WTC11 (cell line): ENCODE measurements at regions not wholly inside any gene's neighbourhood (a gene's known extent, or its start where the extent isn't known, plus 50 kb on each side); places are given as distances from the start of the nearest gene placed in this dataset.

Source experiments
- ATAC-seq: fragments of 200-7000 bp; cut with Tn5 transposase; 2 replicates; pipeline ENCODE4 v1.10.0; 2021; ENCODE audit warnings: mild to moderate bottlenecking, moderate library complexity
- CTCF ChIA-PET: fragments of 300-600 bp; sonication (Branson Sonifier 250); formaldehyde crosslinking; loops from one replicate; lab custom pipeline; 2021; ENCODE audit warnings: antibody characterized with exemption; lab: Charles Lee
- POLR2A ChIA-PET: fragments of 350-600 bp; sonication (Branson Sonifier 250); formaldehyde crosslinking; loops from one replicate; lab custom pipeline; 2021; ENCODE audit warnings: antibody characterized with exemption; lab: Charles Lee
- DNase-seq: peaks from one replicate; pipeline ENCODE4 v3.0.0; 2021; ENCODE audit warnings: low spot score
- H3K27ac Mint-ChIP-seq: 2 replicates; pipeline ENCODE4 v1.8.0; 2021; ENCODE audit warnings: mixed read lengths
- H3K27me3 Mint-ChIP-seq: 2 replicates; pipeline ENCODE4 v1.8.0; 2021; ENCODE audit warnings: low read depth, mild to moderate bottlenecking, moderate library complexity, mixed read lengths
- H3K36me3 Mint-ChIP-seq: 2 replicates; pipeline ENCODE4 v1.8.0; 2021; ENCODE audit warnings: mixed read lengths
- H3K4me1 Mint-ChIP-seq: 2 replicates; pipeline ENCODE4 v1.8.0; 2022; ENCODE audit warnings: mixed read lengths
- H3K4me3 Mint-ChIP-seq: 2 replicates; pipeline ENCODE4 v1.8.0; 2021; ENCODE audit warnings: mild to moderate bottlenecking, moderate library complexity, mixed read lengths
- H3K9me3 Mint-ChIP-seq: 2 replicates; pipeline ENCODE4 v1.8.0; 2021; ENCODE audit warnings: mixed read lengths
- ATF1 ChIP-seq: sonication (generic); formaldehyde crosslinking; IDR thresholded peaks from 2 replicates; pipeline ENCODE4 v1.8.1; 2023; ENCODE audit warnings: mild to moderate bottlenecking, moderate library complexity, missing genetic modification reagents
- FOXP1 ChIP-seq: sonication (generic); formaldehyde crosslinking; IDR thresholded peaks from 2 replicates; pipeline ENCODE4 v1.8.0; 2022; ENCODE audit warnings: missing genetic modification reagents, mild to moderate bottlenecking, moderate library complexity, borderline replicate concordance
- GTF2I ChIP-seq: fragments of 250-450 bp; sonication (Bioruptor Pico); conservative IDR thresholded peaks from 2 replicates; pipeline ENCODE4 v1.4.0; 2021; ENCODE audit warnings: mild to moderate bottlenecking
- JUN ChIP-seq: sonication (generic); formaldehyde crosslinking; IDR thresholded peaks from 2 replicates; pipeline ENCODE4 v1.8.0; 2023; ENCODE audit warnings: mild to moderate bottlenecking, missing genetic modification reagents
- KAT7 ChIP-seq: sonication (generic); formaldehyde crosslinking; IDR thresholded peaks from 2 replicates; pipeline ENCODE4 v1.8.1; 2023; ENCODE audit warnings: missing genetic modification reagents, mild to moderate bottlenecking, borderline replicate concordance
- MXD4 ChIP-seq: fragments of 250-450 bp; sonication (Bioruptor Pico); IDR thresholded peaks from 2 replicates; pipeline ENCODE4 v1.8.0; 2021; ENCODE audit warnings: mild to moderate bottlenecking, moderate library complexity, borderline replicate concordance
- NFYB ChIP-seq: sonication (generic); formaldehyde crosslinking; conservative IDR thresholded peaks from 2 replicates; pipeline ENCODE4 v1.8.0; 2022; ENCODE audit warnings: low read depth, missing genetic modification reagents
- NR3C1 ChIP-seq: sonication (generic); formaldehyde crosslinking; conservative IDR thresholded peaks from 2 replicates; pipeline ENCODE4 v1.8.1; 2023; ENCODE audit warnings: low read depth, mild to moderate bottlenecking, missing genetic modification reagents
- PRRX2 ChIP-seq: fragments of 250-450 bp; sonication (Bioruptor Pico); IDR thresholded peaks from 2 replicates; pipeline ENCODE4 v1.8.0; 2021; ENCODE audit warnings: mild to moderate bottlenecking
- RORB ChIP-seq: fragments of 250-450 bp; sonication (Bioruptor Pico); IDR thresholded peaks from 2 replicates; pipeline ENCODE4 v1.9.0; 2021; ENCODE audit warnings: mild to moderate bottlenecking
- SP1 ChIP-seq: sonication (generic); formaldehyde crosslinking; conservative IDR thresholded peaks from 2 replicates; pipeline ENCODE4 v1.8.1; 2022; ENCODE audit warnings: missing genetic modification reagents
- TF ChIP-seq, protein P1 (sequence below): sonication (generic); formaldehyde crosslinking; IDR thresholded peaks from 2 replicates; pipeline ENCODE4 v1.8.0; 2022; ENCODE audit warnings: missing genetic modification reagents
- TF ChIP-seq, protein P2 (sequence below): sonication (generic); formaldehyde crosslinking; IDR thresholded peaks from 2 replicates; pipeline ENCODE4 v1.8.1; 2023; ENCODE audit warnings: mild to moderate bottlenecking, missing genetic modification reagents, borderline replicate concordance
- TF ChIP-seq, protein P3 (sequence below): fragments of 250-450 bp; sonication (Bioruptor Pico); IDR thresholded peaks from 2 replicates; pipeline ENCODE4 v2.1.2; 2022; ENCODE audit warnings: mild to moderate bottlenecking, moderate library complexity
- TF ChIP-seq, protein P4 (sequence below): sonication (generic); formaldehyde crosslinking; conservative IDR thresholded peaks from 2 replicates; pipeline ENCODE4 v1.8.1; 2023; ENCODE audit warnings: mild to moderate bottlenecking, low read depth, missing genetic modification reagents, moderate library complexity
- TF ChIP-seq, protein P5 (sequence below): sonication (generic); formaldehyde crosslinking; IDR thresholded peaks from 2 replicates; pipeline ENCODE4 v1.8.0; 2022; ENCODE audit warnings: mild to moderate bottlenecking, missing genetic modification reagents
- TF ChIP-seq, protein P6 (sequence below): sonication (generic); formaldehyde crosslinking; IDR thresholded peaks from 2 replicates; pipeline ENCODE4 v1.8.1; 2023; ENCODE audit warnings: mild to moderate bottlenecking, missing genetic modification reagents
- TF ChIP-seq, protein P7 (sequence below): sonication (generic); formaldehyde crosslinking; IDR thresholded peaks from 2 replicates; pipeline ENCODE4 v1.8.1; 2023; ENCODE audit warnings: mild to moderate bottlenecking, missing genetic modification reagents, moderate library complexity

DNA sequence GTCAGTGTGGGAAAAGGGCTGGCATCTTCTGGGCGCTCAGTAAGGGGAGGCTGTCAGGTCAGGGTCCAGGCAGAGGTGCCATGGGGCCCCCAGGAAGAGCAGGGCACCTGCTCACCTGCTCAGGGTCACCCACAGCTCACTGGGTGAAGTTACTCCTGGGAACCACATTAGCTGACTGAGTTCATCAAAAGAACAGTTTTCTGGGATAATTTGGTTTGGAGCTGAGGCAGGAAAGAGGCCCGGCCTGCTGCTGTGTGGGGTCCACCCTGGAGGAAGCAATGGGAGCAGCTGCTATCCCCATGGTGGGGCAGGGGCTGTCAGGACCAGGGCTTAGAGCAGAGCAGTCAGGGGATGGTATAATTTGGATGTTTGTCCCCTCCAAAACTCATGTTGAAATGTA is 97.2 kb upstream of the GPC1 start:
- no peak for DNase-seq

DNA sequence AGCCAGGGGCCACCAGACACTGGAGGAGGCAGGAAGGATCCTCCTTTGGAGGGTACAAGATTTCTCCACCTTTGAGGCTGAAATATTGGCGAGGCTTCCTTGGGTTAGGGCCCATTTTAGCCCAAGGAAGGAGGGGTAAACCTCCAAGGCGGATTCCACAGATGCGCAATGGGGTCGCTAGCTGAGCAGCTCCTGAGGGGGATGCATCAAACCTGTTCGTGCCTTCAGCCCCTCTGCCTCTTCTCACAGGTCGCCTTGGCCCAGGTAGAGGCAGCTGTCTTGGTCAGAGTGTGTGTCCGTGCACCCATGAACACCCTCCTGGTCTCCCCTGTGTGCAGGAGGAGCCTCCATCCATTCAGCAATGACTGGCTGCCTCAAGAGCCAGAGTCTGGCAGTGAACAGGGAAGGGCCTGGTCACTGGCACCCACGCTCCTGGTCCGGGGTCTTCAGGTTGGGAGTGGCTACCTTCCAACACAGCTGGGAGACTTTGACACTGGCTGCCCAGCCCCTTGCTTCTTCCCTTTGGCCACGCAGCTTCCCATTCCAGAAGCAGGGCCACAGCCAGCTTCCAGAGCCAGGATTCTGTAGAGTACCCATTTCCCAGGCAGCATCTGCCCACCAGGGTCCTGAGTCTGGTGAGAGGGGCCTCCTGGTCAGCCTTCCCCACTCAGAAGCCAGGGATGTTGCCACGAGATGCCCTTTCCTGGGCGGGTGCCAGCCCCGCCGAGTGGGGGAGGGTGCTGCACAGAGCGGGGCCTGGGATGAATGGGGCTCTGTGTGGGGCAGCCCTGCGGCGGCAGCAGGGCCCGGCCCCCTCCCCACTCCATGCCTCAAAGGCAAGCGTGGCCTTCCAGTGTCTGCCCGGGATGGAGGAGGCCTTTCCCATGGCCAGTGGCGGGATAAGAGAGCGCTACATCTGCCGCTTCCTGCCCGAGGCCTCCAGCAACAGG is 95.8 kb upstream of the GPC1 start:
- no peak overlapping the region for H3K4me3 Mint-ChIP-seq
- DNase-seq (no peak), ATAC-seq (no peak)
- H3K4me1 Mint-ChIP-seq: no peaks in the 10 kb centered on the region
- ChIA-PET POLR2A (no interaction called here), CTCF (no interaction called here)
- H3K9me3 Mint-ChIP-seq: peaks cover 31% of the 10 kb centered on the region
- no peak overlapping the region for H3K27ac Mint-ChIP-seq
- H3K36me3 Mint-ChIP-seq: no peaks in the 10 kb centered on the region
- no peaks in the 10 kb centered on the region; the same call in 1 of the 2 replicates for H3K27me3 Mint-ChIP-seq
- TF ChIP-seq RORB (CRISPR knock-in tag) (no peak), GTF2I (no peak), JUN (CRISPR knock-in tag) (no peak), NR3C1 (no peak), FOXP1 (no peak), SP1 (CRISPR knock-in tag) (no peak), NFYB (CRISPR knock-in tag) (no peak), KAT7 (CRISPR knock-in tag) (no peak), PRRX2 (CRISPR knock-in tag) (no peak), ATF1 (no peak)
- TF ChIP-seq, protein P1, sequence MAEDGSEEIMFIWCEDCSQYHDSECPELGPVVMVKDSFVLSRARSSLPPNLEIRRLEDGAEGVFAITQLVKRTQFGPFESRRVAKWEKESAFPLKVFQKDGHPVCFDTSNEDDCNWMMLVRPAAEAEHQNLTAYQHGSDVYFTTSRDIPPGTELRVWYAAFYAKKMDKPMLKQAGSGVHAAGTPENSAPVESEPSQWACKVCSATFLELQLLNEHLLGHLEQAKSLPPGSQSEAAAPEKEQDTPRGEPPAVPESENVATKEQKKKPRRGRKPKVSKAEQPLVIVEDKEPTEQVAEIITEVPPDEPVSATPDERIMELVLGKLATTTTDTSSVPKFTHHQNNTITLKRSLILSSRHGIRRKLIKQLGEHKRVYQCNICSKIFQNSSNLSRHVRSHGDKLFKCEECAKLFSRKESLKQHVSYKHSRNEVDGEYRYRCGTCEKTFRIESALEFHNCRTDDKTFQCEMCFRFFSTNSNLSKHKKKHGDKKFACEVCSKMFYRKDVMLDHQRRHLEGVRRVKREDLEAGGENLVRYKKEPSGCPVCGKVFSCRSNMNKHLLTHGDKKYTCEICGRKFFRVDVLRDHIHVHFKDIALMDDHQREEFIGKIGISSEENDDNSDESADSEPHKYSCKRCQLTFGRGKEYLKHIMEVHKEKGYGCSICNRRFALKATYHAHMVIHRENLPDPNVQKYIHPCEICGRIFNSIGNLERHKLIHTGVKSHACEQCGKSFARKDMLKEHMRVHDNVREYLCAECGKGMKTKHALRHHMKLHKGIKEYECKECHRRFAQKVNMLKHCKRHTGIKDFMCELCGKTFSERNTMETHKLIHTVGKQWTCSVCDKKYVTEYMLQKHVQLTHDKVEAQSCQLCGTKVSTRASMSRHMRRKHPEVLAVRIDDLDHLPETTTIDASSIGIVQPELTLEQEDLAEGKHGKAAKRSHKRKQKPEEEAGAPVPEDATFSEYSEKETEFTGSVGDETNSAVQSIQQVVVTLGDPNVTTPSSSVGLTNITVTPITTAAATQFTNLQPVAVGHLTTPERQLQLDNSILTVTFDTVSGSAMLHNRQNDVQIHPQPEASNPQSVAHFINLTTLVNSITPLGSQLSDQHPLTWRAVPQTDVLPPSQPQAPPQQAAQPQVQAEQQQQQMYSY: no peak
- TF ChIP-seq, protein P2, sequence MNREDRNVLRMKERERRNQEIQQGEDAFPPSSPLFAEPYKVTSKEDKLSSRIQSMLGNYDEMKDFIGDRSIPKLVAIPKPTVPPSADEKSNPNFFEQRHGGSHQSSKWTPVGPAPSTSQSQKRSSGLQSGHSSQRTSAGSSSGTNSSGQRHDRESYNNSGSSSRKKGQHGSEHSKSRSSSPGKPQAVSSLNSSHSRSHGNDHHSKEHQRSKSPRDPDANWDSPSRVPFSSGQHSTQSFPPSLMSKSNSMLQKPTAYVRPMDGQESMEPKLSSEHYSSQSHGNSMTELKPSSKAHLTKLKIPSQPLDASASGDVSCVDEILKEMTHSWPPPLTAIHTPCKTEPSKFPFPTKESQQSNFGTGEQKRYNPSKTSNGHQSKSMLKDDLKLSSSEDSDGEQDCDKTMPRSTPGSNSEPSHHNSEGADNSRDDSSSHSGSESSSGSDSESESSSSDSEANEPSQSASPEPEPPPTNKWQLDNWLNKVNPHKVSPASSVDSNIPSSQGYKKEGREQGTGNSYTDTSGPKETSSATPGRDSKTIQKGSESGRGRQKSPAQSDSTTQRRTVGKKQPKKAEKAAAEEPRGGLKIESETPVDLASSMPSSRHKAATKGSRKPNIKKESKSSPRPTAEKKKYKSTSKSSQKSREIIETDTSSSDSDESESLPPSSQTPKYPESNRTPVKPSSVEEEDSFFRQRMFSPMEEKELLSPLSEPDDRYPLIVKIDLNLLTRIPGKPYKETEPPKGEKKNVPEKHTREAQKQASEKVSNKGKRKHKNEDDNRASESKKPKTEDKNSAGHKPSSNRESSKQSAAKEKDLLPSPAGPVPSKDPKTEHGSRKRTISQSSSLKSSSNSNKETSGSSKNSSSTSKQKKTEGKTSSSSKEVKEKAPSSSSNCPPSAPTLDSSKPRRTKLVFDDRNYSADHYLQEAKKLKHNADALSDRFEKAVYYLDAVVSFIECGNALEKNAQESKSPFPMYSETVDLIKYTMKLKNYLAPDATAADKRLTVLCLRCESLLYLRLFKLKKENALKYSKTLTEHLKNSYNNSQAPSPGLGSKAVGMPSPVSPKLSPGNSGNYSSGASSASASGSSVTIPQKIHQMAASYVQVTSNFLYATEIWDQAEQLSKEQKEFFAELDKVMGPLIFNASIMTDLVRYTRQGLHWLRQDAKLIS: no peak
- TF ChIP-seq, protein P3, sequence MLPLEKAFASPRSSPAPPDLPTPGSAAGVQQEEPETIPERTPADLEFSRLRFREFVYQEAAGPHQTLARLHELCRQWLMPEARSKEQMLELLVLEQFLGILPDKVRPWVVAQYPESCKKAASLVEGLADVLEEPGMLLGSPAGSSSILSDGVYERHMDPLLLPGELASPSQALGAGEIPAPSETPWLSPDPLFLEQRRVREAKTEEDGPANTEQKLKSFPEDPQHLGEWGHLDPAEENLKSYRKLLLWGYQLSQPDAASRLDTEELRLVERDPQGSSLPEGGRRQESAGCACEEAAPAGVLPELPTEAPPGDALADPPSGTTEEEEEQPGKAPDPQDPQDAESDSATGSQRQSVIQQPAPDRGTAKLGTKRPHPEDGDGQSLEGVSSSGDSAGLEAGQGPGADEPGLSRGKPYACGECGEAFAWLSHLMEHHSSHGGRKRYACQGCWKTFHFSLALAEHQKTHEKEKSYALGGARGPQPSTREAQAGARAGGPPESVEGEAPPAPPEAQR (CRISPR knock-in tag): no peak
- TF ChIP-seq, protein P4, sequence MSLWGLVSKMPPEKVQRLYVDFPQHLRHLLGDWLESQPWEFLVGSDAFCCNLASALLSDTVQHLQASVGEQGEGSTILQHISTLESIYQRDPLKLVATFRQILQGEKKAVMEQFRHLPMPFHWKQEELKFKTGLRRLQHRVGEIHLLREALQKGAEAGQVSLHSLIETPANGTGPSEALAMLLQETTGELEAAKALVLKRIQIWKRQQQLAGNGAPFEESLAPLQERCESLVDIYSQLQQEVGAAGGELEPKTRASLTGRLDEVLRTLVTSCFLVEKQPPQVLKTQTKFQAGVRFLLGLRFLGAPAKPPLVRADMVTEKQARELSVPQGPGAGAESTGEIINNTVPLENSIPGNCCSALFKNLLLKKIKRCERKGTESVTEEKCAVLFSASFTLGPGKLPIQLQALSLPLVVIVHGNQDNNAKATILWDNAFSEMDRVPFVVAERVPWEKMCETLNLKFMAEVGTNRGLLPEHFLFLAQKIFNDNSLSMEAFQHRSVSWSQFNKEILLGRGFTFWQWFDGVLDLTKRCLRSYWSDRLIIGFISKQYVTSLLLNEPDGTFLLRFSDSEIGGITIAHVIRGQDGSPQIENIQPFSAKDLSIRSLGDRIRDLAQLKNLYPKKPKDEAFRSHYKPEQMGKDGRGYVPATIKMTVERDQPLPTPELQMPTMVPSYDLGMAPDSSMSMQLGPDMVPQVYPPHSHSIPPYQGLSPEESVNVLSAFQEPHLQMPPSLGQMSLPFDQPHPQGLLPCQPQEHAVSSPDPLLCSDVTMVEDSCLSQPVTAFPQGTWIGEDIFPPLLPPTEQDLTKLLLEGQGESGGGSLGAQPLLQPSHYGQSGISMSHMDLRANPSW (CRISPR knock-in tag): no peak
- TF ChIP-seq, protein P5, sequence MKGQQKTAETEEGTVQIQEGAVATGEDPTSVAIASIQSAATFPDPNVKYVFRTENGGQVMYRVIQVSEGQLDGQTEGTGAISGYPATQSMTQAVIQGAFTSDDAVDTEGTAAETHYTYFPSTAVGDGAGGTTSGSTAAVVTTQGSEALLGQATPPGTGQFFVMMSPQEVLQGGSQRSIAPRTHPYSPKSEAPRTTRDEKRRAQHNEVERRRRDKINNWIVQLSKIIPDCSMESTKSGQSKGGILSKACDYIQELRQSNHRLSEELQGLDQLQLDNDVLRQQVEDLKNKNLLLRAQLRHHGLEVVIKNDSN (CRISPR knock-in tag): no peak
- TF ChIP-seq, protein P6, sequence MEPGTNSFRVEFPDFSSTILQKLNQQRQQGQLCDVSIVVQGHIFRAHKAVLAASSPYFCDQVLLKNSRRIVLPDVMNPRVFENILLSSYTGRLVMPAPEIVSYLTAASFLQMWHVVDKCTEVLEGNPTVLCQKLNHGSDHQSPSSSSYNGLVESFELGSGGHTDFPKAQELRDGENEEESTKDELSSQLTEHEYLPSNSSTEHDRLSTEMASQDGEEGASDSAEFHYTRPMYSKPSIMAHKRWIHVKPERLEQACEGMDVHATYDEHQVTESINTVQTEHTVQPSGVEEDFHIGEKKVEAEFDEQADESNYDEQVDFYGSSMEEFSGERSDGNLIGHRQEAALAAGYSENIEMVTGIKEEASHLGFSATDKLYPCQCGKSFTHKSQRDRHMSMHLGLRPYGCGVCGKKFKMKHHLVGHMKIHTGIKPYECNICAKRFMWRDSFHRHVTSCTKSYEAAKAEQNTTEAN (CRISPR knock-in tag): no peak

More for the DNA sequence above, 97.2 kb upstream of the GPC1 start:
- Mint-ChIP-seq H3K36me3 (no peaks in the 10 kb centered on the region), H3K9me3 (peaks cover 24% of the 10 kb centered on the region), H3K4me1 (no peaks in the 10 kb centered on the region), H3K27ac (no peak overlapping the region), H3K4me3 (no peak overlapping the region), H3K27me3 (no peaks in the 10 kb centered on the region; the same call in 1 of the 2 replicates)
- no peak for ATAC-seq
- ChIA-PET POLR2A (no interaction called here), CTCF (no interaction called here)
- no peak for TF ChIP-seq MXD4 (CRISPR knock-in tag)
- TF ChIP-seq, protein P7, sequence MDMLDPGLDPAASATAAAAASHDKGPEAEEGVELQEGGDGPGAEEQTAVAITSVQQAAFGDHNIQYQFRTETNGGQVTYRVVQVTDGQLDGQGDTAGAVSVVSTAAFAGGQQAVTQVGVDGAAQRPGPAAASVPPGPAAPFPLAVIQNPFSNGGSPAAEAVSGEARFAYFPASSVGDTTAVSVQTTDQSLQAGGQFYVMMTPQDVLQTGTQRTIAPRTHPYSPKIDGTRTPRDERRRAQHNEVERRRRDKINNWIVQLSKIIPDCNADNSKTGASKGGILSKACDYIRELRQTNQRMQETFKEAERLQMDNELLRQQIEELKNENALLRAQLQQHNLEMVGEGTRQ (CRISPR knock-in tag): no peak
- TF ChIP-seq, all 79 proteins: peak for 0
